ENCODE measurements at regions not wholly inside any gene's neighbourhood (a gene's known extent, or its start where the extent isn't known, plus 50 kb on each side); places are given as distances from the start of the nearest gene placed in this dataset.

GRCh38 chr12:28890664-28891063 is 258.4 kb upstream of the FAR2 start:
- no peak for TF ChIP-seq CTCF (IDR thresholded peaks at IDR 0.05)
- no peak for ATAC-seq
- H3K4me1 ChIP-seq = no peaks in the 10 kb centered on the region
- H3K36me3 ChIP-seq (ENCODE audit: insufficient read depth in 1 of 2, low read depth in 1 of 2) = no peaks in the 10 kb centered on the region
- no peak overlapping the region for H3K27ac ChIP-seq
- 80 to 93% (median 86%) methylated on average over 4 of the region's 4 CpGs for WGBS, 3 donors
- no peaks in the 10 kb centered on the region for H3K27me3 ChIP-seq (ENCODE audit: insufficient read depth in 3 of 3, low read length in 2 of 3)
- intact Hi-C loops (cut with DNase I) = no loop called here
- no peak for DNase-seq
- no peak overlapping the region for H3K4me3 ChIP-seq
- no peaks in the 10 kb centered on the region for H3K9me3 ChIP-seq

- intact Hi-C loops (cut with DNase I) = no loop called here
- ATAC-seq (no peak), DNase-seq (no peak)
- TF ChIP-seq CTCF (IDR thresholded peaks at IDR 0.05) = no peak
- no peaks in the 10 kb centered on the region for H3K4me1 ChIP-seq
- H3K36me3 ChIP-seq (ENCODE audit: insufficient read depth in 1 of 2, low read depth in 1 of 2) = no peaks in the 10 kb centered on the region
- no peak overlapping the region for H3K4me3 ChIP-seq
- no peak overlapping the region for H3K27ac ChIP-seq
- no peaks in the 10 kb centered on the region for H3K27me3 ChIP-seq (ENCODE audit: insufficient read depth in 3 of 3, low read length in 2 of 3)
- no peaks in the 10 kb centered on the region for H3K9me3 ChIP-seq
Observed at GRCh38 chr12:28891126-28891525, 258.0 kb upstream of the FAR2 start.

GRCh38 chr12:28893365-28893764 is 255.7 kb upstream of the FAR2 start:
- H3K4me3 ChIP-seq = no peak overlapping the region
- H3K36me3 ChIP-seq (ENCODE audit: insufficient read depth in 1 of 2, low read depth in 1 of 2) = no peaks in the 10 kb centered on the region
- H3K27ac ChIP-seq = no peak overlapping the region
- no peaks in the 10 kb centered on the region for H3K9me3 ChIP-seq
- ATAC-seq (no peak), DNase-seq (no peak)
- no peaks in the 10 kb centered on the region for H3K27me3 ChIP-seq (ENCODE audit: insufficient read depth in 3 of 3, low read length in 2 of 3)
- no peak for TF ChIP-seq CTCF (IDR thresholded peaks at IDR 0.05)
- 34 to 47% (median 36%) methylated on average over 2 of the region's 2 CpGs for WGBS, 3 donors
- intact Hi-C loops (cut with DNase I) = no loop called here
- H3K4me1 ChIP-seq = no peaks in the 10 kb centered on the region

GRCh38 chr12:28893856-28894255 is 255.2 kb upstream of the FAR2 start:
- TF ChIP-seq CTCF (IDR thresholded peaks at IDR 0.05) = no peak
- no peak overlapping the region for H3K27ac ChIP-seq
- intact Hi-C loops (cut with DNase I) = no loop called here

GRCh38 chr12:28896421-28896820 is 252.7 kb upstream of the FAR2 start:
- Histone ChIP-seq H3K4me1 (no peaks in the 10 kb centered on the region), H3K27ac (no peak overlapping the region), H3K4me3 (no peak overlapping the region), H3K36me3 (ENCODE audit: insufficient read depth in 1 of 2, low read depth in 1 of 2) (no peaks in the 10 kb centered on the region), H3K9me3 (peaks cover 3% of the 10 kb centered on the region), H3K27me3 (ENCODE audit: insufficient read depth in 3 of 3, low read length in 2 of 3) (no peaks in the 10 kb centered on the region)
- TF ChIP-seq CTCF (IDR thresholded peaks at IDR 0.05) = no peak
- DNase-seq (no peak), ATAC-seq (no peak)
- WGBS, 3 donors = 74 to 92% (median 75%) methylated on average over 1 of the region's 1 CpG
- intact Hi-C loops (cut with DNase I) = no loop called here

More at GRCh38 chr12:28893856-28894255, 255.2 kb upstream of the FAR2 start:
- Histone ChIP-seq H3K36me3 (ENCODE audit: insufficient read depth in 1 of 2, low read depth in 1 of 2) (no peaks in the 10 kb centered on the region), H3K27me3 (ENCODE audit: insufficient read depth in 3 of 3, low read length in 2 of 3) (no peaks in the 10 kb centered on the region), H3K9me3 (no peaks in the 10 kb centered on the region), H3K4me3 (no peak overlapping the region), H3K4me1 (no peaks in the 10 kb centered on the region)
- WGBS, 3 donors = 70 to 75% (median 74%) methylated on average over 1 of the region's 1 CpG
- DNase-seq (no peak), ATAC-seq (no peak)
